Activated CD4-positive, alpha-beta memory T cell treated with anti-CD3 and anti-CD28 coated beads, Interleukin-2, amount 10 ng/mL, durations not matched to agents 7 days and 5 days (primary cell): ENCODE measurements at regions not wholly inside any gene's neighbourhood (a gene's known extent, or its start where the extent isn't known, plus 50 kb on each side); places are given as distances from the start of the nearest gene placed in this dataset.
"Not testable (repeated sequence)": the region's sequence is repeated elsewhere in the genome, so short reads cannot be mapped to it uniquely, and the experiment has no call there.

Experiments
- CTCF ChIA-PET: fragments of 350-600 bp; sonication (Branson Sonifier 250); formaldehyde crosslinking; loops from one replicate; lab custom pipeline; 2021; ENCODE audit warnings: antibody characterized with exemption, inconsistent platforms; lab: Charles Lee
- POLR2A ChIA-PET: fragments of 350-600 bp; sonication (Branson Sonifier 250); formaldehyde crosslinking; loops from one replicate; lab custom pipeline; 2021; ENCODE audit warnings: antibody characterized with exemption; lab: Charles Lee
- DNase-seq: peaks from one replicate; pipeline ENCODE4 v3.0.0-alpha.2; 2020
- H3K27ac Mint-ChIP-seq: one replicate; pipeline ENCODE4 v1.8.0; 2021; ENCODE audit warnings: mild to moderate bottlenecking, mixed read lengths
- H3K27me3 Mint-ChIP-seq: one replicate; pipeline ENCODE4 v1.8.0; 2021; ENCODE audit warnings: mixed read lengths
- H3K36me3 Mint-ChIP-seq: one replicate; pipeline ENCODE4 v1.8.0; 2021; ENCODE audit warnings: low read depth, mixed read lengths
- H3K4me1 Mint-ChIP-seq: one replicate; pipeline ENCODE4 v1.8.0; 2021; ENCODE audit warnings: mixed read lengths
- H3K4me3 Mint-ChIP-seq: one replicate; pipeline ENCODE4 v1.8.0; 2021; ENCODE audit warnings: mild to moderate bottlenecking, mixed read lengths
- H3K9me3 Mint-ChIP-seq: one replicate; pipeline ENCODE4 v1.8.0; 2021; ENCODE audit warnings: mixed read lengths

DNA sequence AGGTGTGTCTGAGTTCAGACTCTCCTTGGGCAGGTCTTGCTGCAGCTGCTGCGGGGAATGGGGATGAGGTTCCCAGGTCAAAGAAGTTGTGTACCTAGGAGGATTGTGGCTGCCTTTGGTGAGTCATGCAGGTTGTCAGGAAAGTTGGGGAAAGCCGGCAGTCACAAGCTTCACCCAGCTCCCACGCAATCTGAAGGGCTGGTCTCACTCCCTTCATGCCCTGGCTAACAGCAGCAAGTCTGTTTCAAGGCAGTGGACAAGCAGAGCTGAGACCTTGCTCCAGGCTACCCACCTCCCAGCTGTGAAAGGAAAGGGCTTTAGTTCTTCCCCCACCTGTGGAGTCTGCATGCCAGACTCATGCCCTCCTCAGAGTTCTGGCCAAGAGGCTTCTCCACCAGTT is 287.2 kb downstream of the DTHD1 start:
- Mint-ChIP-seq H3K4me1 (no peaks in the 10 kb centered on the region), H3K9me3 (peaks cover 3% of the 10 kb centered on the region), H3K27me3 (no peaks in the 10 kb centered on the region), H3K36me3 (no peaks in the 10 kb centered on the region), H3K27ac (no peak overlapping the region), H3K4me3 (no peak overlapping the region)
- DNase-seq: no peak
- ChIA-PET POLR2A (interaction anchor here (1.5 kb wide), 1 partner anchor 16 kb away, joined by 4 read pairs; no protein-coding TSS in a partner anchor), CTCF (no interaction called here)

DNA sequence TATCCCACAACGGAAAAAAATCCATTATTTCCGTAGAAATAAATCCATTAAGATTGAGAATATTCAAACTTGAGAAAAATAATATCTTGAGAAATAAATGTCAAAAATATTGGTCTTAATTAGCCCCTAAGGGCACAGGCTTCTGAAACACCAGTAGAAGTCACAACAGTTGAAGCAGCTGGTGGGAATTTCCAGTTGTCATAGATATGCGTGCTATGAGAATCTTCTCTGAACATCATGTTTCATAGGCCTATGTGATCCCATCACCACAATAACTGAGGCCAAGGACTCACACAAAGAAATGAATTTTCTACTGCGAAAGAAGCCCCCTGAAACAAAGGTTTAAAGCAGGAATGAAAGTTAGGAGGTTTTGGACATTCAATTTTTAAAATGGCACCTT is 292.0 kb downstream of the DTHD1 start:
- Mint-ChIP-seq H3K27ac (no peak overlapping the region), H3K36me3 (no peaks in the 10 kb centered on the region), H3K27me3 (no peaks in the 10 kb centered on the region), H3K4me1 (no peaks in the 10 kb centered on the region), H3K4me3 (no peak overlapping the region), H3K9me3 (peaks cover 3% of the 10 kb centered on the region)
- POLR2A ChIA-PET: no interaction called here
- no peak for DNase-seq
- CTCF ChIA-PET: no interaction called here

DNA sequence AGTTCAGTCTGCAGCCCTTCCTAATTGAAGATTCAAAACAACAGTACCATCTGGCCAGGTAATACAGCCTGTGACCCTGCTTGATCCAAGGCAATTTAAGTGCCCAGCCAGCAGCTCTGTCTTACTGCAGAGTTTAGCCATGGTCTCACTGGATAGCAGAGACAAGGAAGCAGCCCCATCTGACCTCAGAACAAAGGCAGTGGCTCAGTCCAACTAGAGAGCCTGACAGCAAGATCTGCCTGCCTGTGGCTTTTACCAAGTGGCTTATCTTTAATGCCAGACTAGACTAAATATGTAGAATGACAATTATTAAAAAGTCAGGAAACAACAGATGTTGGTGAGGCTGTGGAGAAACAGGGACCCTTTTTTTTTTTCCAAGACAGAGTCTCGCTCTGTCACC is 293.4 kb downstream of the DTHD1 start:
- DNase-seq: no peak
- H3K9me3 Mint-ChIP-seq: peaks cover 3% of the 10 kb centered on the region
- ChIA-PET CTCF (no interaction called here), POLR2A (no interaction called here)
- H3K27ac Mint-ChIP-seq: no peak overlapping the region
- H3K27me3 Mint-ChIP-seq: no peaks in the 10 kb centered on the region
- no peaks in the 10 kb centered on the region for H3K4me1 Mint-ChIP-seq
- no peak overlapping the region for H3K4me3 Mint-ChIP-seq
- H3K36me3 Mint-ChIP-seq: no peaks in the 10 kb centered on the region

DNA sequence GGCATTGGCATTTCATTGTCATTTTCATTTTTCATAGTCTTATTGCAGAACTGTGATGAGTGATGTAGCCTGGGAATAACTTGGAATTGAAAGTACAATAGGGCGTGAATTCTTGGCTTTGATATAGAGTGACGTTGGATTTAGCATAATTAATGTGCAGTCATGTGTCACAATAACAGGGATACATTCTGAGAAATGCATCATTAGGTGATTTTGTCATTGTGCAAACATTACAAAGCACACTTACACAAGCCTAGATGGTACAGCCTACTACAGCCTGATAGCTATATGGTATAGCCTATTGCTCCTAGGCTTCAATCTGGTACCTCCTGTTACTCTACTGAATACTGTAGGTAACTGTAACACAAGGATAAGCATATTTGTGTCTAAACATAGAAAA is 300.8 kb downstream of the DTHD1 start:
- ChIA-PET POLR2A (no interaction called here), CTCF (no interaction called here)
- no peaks in the 10 kb centered on the region for H3K27me3 Mint-ChIP-seq
- DNase-seq: no peak
- no peak overlapping the region for H3K4me3 Mint-ChIP-seq
- no peaks in the 10 kb centered on the region for H3K4me1 Mint-ChIP-seq
- no peak overlapping the region for H3K27ac Mint-ChIP-seq
- no peaks in the 10 kb centered on the region for H3K9me3 Mint-ChIP-seq
- H3K36me3 Mint-ChIP-seq: no peaks in the 10 kb centered on the region

DNA sequence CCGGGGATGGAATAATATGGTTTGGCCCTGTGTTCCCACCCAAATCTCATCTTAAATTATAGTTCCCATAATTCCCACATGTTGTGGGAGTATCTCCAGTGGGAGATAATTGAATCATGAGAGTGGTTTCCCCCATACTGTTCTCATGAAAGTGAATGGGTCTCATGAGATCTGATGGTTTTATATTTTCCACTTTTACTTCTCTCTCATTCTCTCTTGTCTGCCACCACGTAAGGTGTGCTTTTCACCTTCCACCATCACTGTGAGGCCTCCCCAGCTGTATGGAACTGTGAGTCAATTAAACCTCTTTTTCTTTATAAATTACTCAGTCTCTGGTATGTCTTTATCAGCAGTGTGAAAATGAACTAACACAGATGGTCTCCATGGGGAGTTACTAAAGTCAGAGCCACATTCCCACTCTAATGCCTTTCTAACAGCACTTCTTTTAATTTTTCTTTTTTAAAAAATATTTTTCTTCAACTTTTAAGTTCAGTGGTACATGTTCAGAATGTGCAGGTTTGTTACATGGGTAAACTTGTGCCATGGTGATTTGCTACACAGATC is 306.6 kb downstream of the DTHD1 start:
- Mint-ChIP-seq H3K36me3 (no peaks in the 10 kb centered on the region), H3K27me3 (no peaks in the 10 kb centered on the region), H3K9me3 (peaks cover 2% of the 10 kb centered on the region), H3K27ac (no peak overlapping the region), H3K4me1 (no peaks in the 10 kb centered on the region), H3K4me3 (no peak overlapping the region)
- ChIA-PET POLR2A (no interaction called here), CTCF (no interaction called here)
- no peak for DNase-seq

DNA sequence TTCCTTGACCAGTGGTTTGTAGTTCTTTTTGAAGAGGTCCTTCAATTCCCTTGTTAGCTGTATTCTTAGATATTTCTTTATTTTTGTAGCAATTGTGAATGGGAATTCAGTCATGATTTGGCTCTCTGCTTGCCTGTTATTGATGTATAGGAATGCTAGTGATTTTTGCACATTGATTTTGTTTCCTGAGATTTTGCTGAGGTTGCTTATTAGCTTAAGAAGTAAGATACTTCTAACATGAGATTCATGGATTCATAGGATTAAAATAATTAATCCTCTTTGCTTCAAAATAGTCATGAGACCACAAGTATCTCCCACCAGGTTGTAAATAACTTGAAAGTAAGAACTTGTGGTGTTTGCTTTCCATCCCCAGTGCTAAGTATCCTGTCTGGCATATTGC is 308.9 kb downstream of the DTHD1 start:
- H3K4me3 Mint-ChIP-seq: no peak overlapping the region
- no peaks in the 10 kb centered on the region for H3K36me3 Mint-ChIP-seq
- H3K4me1 Mint-ChIP-seq: no peaks in the 10 kb centered on the region
- POLR2A ChIA-PET: no interaction called here
- no peaks in the 10 kb centered on the region for H3K27me3 Mint-ChIP-seq
- no peak overlapping the region for H3K27ac Mint-ChIP-seq
- DNase-seq: no peak
- H3K9me3 Mint-ChIP-seq: peaks cover 2% of the 10 kb centered on the region
- CTCF ChIA-PET: no interaction called here

DNA sequence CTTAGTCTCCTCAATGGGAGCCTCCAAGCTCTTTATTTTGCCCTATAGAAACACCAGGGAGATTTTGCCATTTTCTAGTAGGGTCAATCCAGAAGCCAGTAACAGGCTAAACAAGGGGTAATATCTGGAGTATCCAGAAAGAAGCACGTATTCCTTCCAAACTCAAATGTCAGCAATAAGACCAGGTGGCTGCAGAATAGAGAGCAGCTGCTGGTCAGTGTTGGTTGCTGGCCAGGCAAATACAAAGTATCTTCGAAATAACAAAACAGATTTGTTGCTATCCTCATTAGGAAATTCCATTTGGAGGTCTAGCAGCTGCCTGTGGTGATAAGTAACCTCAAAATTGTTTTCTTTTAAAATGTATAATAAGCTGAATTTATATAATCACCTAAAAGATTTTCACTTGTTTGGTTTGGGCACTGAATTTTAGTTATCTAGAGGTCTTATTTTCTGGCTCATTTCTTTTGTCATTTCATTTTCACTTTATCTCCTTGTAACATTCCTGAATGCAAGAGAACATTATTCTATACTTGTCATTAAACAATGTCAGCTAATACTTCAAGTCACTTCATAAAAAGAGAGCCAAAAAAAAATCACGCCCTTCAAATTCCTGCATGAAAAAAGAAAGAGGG is 320.6 kb downstream of the DTHD1 start:
- DNase-seq: no peak
- no peaks in the 10 kb centered on the region for H3K27me3 Mint-ChIP-seq
- H3K9me3 Mint-ChIP-seq: no peaks in the 10 kb centered on the region
- no peak overlapping the region for H3K27ac Mint-ChIP-seq
- ChIA-PET POLR2A (no interaction called here), CTCF (no interaction called here)
- no peaks in the 10 kb centered on the region for H3K4me1 Mint-ChIP-seq
- no peaks in the 10 kb centered on the region for H3K36me3 Mint-ChIP-seq
- no peak overlapping the region for H3K4me3 Mint-ChIP-seq

DNA sequence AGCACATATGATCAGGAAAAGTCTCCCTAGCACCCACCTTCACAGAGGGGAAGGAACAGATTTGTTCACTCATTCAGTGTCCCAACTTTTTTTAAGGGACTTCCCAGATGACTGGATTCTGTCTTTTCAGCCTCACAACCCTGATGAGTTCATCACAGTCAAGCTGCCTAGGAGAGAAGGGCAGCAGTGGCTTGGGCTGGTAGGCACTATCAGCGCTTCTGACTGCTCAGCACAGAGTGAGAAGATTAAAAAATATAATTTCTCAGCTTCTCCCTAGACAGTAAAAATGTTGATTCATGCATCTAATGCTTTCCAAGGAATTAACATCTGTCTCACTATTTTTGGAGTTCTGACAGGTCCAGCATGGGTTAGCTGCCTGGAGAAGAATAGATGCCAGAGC is 328.2 kb downstream of the DTHD1 start:
- Mint-ChIP-seq H3K27me3 (no peaks in the 10 kb centered on the region), H3K36me3 (no peaks in the 10 kb centered on the region), H3K27ac (no peak overlapping the region), H3K4me1 (no peaks in the 10 kb centered on the region), H3K9me3 (no peaks in the 10 kb centered on the region), H3K4me3 (no peak overlapping the region)
- ChIA-PET CTCF (no interaction called here), POLR2A (no interaction called here)
- DNase-seq: no peak

DNA sequence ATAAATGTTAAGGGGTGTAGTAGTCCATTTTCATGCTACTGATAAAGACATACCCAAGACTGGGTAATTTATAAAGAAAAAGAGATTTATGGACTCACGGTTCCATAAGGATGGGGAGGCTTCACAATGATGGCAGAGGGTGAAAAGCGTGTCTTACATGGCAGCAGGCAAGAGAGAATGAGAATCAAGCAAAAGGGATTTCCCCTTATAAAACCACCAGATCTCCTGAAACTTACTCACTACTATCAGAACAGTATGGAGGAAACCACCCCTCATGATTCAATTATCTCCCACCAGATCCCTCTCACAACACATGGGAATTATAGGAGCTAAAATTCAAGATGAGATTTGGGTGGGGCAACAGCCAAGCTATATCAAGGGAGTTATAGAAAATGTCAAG is 329.2 kb downstream of the DTHD1 start:
- Mint-ChIP-seq H3K4me3 (no peak overlapping the region), H3K27me3 (no peaks in the 10 kb centered on the region), H3K4me1 (no peaks in the 10 kb centered on the region), H3K27ac (no peak overlapping the region), H3K9me3 (no peaks in the 10 kb centered on the region), H3K36me3 (no peaks in the 10 kb centered on the region)
- CTCF ChIA-PET: interaction anchor here (0.6 kb wide), 1 partner anchor 324 kb away, joined by 3 read pairs; no protein-coding TSS in a partner anchor
- DNase-seq: no peak
- POLR2A ChIA-PET: no interaction called here

DNA sequence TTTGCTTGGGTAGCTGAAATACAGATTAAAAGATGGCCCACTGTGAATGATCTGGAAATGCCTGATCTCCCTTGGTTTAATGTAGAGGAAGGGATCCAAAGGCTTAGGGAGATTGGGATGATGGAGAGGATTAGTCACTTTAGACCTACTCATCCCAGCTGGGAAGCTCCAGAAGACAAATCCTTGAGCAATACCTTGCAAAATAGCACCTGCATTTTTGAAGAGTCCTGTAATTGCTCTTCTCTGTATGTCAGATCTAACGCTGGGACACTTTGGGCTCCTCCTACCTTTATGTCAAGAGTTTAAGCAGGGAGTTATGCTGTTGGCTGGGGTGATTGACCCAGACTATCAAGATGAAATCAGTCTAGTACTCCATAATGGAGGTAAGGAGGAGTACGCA is 331.7 kb downstream of the DTHD1 start:
- H3K27ac Mint-ChIP-seq, H3K4me1 Mint-ChIP-seq, H3K27me3 Mint-ChIP-seq, H3K36me3 Mint-ChIP-seq, CTCF ChIA-PET, POLR2A ChIA-PET, H3K9me3 Mint-ChIP-seq, DNase-seq, H3K4me3 Mint-ChIP-seq: not testable (repeated sequence)

DNA sequence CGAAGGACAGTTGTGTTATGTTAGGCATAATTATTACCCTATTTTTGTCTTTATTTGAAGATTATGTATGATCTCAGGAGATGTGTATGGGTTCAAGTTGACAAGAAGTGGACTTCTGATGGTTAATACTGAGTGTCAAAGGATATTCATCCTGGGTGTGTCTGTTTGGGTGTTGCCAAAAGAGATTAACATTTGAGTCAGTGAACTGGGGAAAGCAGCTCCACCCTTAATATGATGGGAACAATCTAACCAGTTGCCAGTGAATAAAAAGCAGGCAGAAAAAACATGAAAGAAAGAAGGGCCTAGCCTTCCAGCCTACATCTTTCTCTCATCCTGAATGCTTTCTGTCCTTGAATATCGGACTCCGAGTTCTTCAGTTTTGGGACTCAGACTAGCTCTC is 332.6 kb downstream of the DTHD1 start:
- DNase-seq: no peak
- ChIA-PET CTCF (no interaction called here), POLR2A (no interaction called here)
- Mint-ChIP-seq H3K36me3 (no peaks in the 10 kb centered on the region), H3K4me3 (no peak overlapping the region), H3K9me3 (no peaks in the 10 kb centered on the region), H3K27me3 (no peaks in the 10 kb centered on the region), H3K27ac (no peak overlapping the region), H3K4me1 (no peaks in the 10 kb centered on the region)

DNA sequence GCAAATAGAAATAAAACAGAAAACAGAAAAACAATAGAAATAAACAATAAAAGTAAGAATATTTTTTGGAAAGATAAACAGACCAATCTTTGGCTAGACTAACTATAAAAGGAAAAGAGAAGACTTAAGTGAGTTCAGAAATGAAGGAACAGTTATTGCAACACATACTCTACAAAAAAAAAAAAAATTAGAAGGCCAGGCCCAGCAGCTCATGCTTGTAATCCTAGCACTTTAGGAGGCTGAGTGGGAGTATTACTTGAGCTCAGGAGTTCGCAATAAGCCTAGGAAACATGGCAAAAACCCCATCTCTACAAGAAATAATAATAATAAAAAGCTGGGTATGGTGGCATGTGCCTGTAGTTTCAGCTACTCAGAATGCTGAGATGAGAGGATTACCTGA is 336.7 kb downstream of the DTHD1 start:
- no peaks in the 10 kb centered on the region for H3K9me3 Mint-ChIP-seq
- no peak overlapping the region for H3K27ac Mint-ChIP-seq
- H3K4me3 Mint-ChIP-seq: no peak overlapping the region
- POLR2A ChIA-PET: no interaction called here
- CTCF ChIA-PET: no interaction called here
- H3K36me3 Mint-ChIP-seq: no peaks in the 10 kb centered on the region
- H3K4me1 Mint-ChIP-seq: no peaks in the 10 kb centered on the region
- no peaks in the 10 kb centered on the region for H3K27me3 Mint-ChIP-seq
- no peak for DNase-seq

DNA sequence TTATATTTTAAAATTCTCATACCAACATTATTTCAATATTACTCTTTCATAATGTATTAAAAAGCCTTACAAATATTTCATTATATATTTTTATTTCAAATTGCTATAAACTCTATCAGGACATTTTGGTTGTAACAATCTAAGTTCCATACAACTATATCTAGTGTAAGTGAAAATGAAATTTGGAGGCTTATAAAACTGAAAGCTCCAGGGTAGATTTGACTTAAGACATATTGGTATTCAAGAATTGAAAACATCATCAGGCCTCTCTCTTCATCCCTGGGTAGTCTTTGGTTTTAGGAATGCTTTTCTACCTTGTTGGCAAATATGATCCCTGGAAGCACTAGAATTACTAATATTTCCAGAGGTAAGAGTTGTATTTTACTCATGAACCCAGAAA is 342.6 kb downstream of the DTHD1 start:
- POLR2A ChIA-PET: interaction anchor here (0.6 kb wide), 1 partner anchor 790 kb away, joined by 3 read pairs; no protein-coding TSS in a partner anchor
- no peak for DNase-seq
- CTCF ChIA-PET: no interaction called here
- Mint-ChIP-seq H3K4me3 (no peak overlapping the region), H3K36me3 (no peaks in the 10 kb centered on the region), H3K4me1 (no peaks in the 10 kb centered on the region), H3K27me3 (no peaks in the 10 kb centered on the region), H3K9me3 (no peaks in the 10 kb centered on the region), H3K27ac (no peak overlapping the region)

DNA sequence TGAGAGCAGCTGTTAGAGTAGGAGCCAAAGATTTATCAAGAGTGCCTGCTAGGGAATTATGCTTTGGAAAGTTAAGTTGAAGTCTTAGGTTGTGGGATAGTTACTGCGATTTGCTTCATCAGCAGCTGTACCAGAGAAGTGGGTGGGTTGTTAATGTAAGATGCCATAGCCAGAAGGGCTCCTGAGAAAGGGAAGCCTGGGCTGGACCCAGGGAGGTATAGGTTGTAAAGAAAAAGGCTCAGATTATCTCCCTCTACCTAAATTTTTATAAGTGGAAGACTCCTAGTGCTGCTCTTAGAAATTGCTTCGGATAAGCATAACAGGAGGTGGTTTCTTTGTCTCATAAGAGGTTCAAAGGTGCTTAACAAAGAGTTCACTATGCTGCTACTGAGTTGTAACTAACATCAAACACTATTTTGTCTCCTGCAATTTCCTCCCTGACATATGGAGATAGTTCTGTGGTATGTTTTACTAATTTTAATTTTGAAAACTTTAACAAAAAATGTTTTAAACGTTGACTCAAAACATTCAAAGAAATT is 356.9 kb downstream of the DTHD1 start:
- ChIA-PET CTCF (no interaction called here), POLR2A (no interaction called here)
- Mint-ChIP-seq H3K4me1 (no peaks in the 10 kb centered on the region), H3K4me3 (no peak overlapping the region), H3K27me3 (no peaks in the 10 kb centered on the region), H3K36me3 (no peaks in the 10 kb centered on the region), H3K27ac (no peak overlapping the region), H3K9me3 (no peaks in the 10 kb centered on the region)
- DNase-seq: no peak
